ENCODE measurements at regions not wholly inside any gene's neighbourhood (a gene's known extent, or its start where the extent isn't known, plus 50 kb on each side); places are given as distances from the start of the nearest gene placed in this dataset.

GRCh38 chr2:105468582-105469042 lies 69.8 kb upstream of the FHL2 start:
- DNase-seq (ENCODE audit: low read depth in 2 of 3, low spot score in 2 of 3), result no peak

GRCh38 chr2:105464325-105464724 lies 65.5 kb upstream of the FHL2 start:
- DNase-seq (ENCODE audit: low read depth in 2 of 3, low spot score in 2 of 3), result no peak

GRCh38 chr2:105460048-105460732 lies 61.3 kb upstream of the FHL2 start:
- no peak for DNase-seq (ENCODE audit: low read depth in 2 of 3, low spot score in 2 of 3)

GRCh38 chr2:105458076-105458475 lies 59.2 kb upstream of the FHL2 start:
- DNase-seq (ENCODE audit: low read depth in 2 of 3, low spot score in 2 of 3), result no peak

GRCh38 chr2:105455488-105456003 lies 56.7 kb upstream of the FHL2 start:
- peak in 2 of 3 donors; percentile 24 to 63 for DNase-seq (ENCODE audit: low read depth in 2 of 3, low spot score in 2 of 3)

- DNase-seq (ENCODE audit: low read depth in 2 of 3, low spot score in 2 of 3), result peak in 2 of 3 donors; percentile 66 to 87
These were observed 56.1 kb upstream of the FHL2 start for GRCh38 chr2:105454801-105455485.

- DNase-seq (ENCODE audit: low read depth in 2 of 3, low spot score in 2 of 3), result no peak
These were observed 52.8 kb upstream of the FHL2 start for GRCh38 chr2:105451571-105452166.

GRCh38 chr2:105450471-105450870 lies 51.6 kb upstream of the FHL2 start:
- no peak for DNase-seq (ENCODE audit: low read depth in 2 of 3, low spot score in 2 of 3)

- DNase-seq (ENCODE audit: low read depth in 2 of 3, low spot score in 2 of 3), result peak in 1 of 3 donors; percentile 13
These were observed 50.2 kb upstream of the FHL2 start for GRCh38 chr2:105449076-105449475.
